Fibroblast of lung (primary cell): ENCODE measurements at regions not wholly inside any gene's neighbourhood (a gene's known extent, or its start where the extent isn't known, plus 50 kb on each side); places are given as distances from the start of the nearest gene placed in this dataset.

ENCODE experiments used
- DNase-seq, 2 donors: peaks; one replicate each; pipeline versions ENCODE4 v3.0.0 to v3.0.0-alpha.2; 2010; ENCODE audit warnings: low read depth in 2 of 2
- H2AFZ ChIP-seq: 2 replicates; pipeline ENCODE4 v1.5.1; 2012; ENCODE audit warnings: low read length, control low read depth, inconsistent platforms
- H3K27ac ChIP-seq: 2 replicates; pipeline ENCODE4 v1.5.1; 2011; ENCODE audit warnings: low read length, control low read depth; ENCODE audit not compliant: insufficient read depth
- H3K27me3 ChIP-seq: 2 replicates; pipeline ENCODE4 v1.5.1; 2011; ENCODE audit warnings: mild to moderate bottlenecking, low read length; ENCODE audit not compliant: control insufficient read depth, insufficient read depth
- H3K36me3 ChIP-seq: 2 replicates; pipeline ENCODE4 v1.5.1; 2011; ENCODE audit warnings: low read length; ENCODE audit not compliant: control insufficient read depth, insufficient read depth
- H3K4me1 ChIP-seq: 2 replicates; pipeline ENCODE4 v1.5.1; 2011; ENCODE audit warnings: low read length; ENCODE audit not compliant: control insufficient read depth, insufficient read depth; ENCODE audit errors: extremely low read depth
- H3K4me2 ChIP-seq: 2 replicates; pipeline ENCODE4 v1.5.1; 2011; ENCODE audit warnings: low read length, control low read depth; ENCODE audit not compliant: insufficient read depth; ENCODE audit errors: extremely low read depth
- H3K4me3 ChIP-seq, 4 experiments: fragments of 200-600 bp in 1 of 4; sonication (generic) in 1 of 4; replicated peaks in 1 of 4; 2 replicates each; pipeline ENCODE4 v1.5.1; 2011 to 2016; ENCODE audit warnings: low read length in 4 of 4, low read depth in 3 of 4, mild to moderate bottlenecking in 3 of 4, control low read depth in 2 of 4, inconsistent platforms in 1 of 4, mixed read lengths in 1 of 4; ENCODE audit not compliant: insufficient read depth in 1 of 4; ENCODE audit errors: control extremely low read depth in 1 of 4
- H3K79me2 ChIP-seq: 2 replicates; pipeline ENCODE4 v1.5.1; 2012; ENCODE audit warnings: mild to moderate bottlenecking, low read length, inconsistent platforms; ENCODE audit not compliant: control insufficient read depth, insufficient read depth
- H3K9ac ChIP-seq: 2 replicates; pipeline ENCODE4 v1.5.1; 2011; ENCODE audit warnings: mild to moderate bottlenecking, low read length, control low read depth; ENCODE audit not compliant: insufficient read depth
- H3K9me3 ChIP-seq: 2 replicates; pipeline ENCODE4 v1.5.1; 2012; ENCODE audit warnings: low read depth, low read length; ENCODE audit not compliant: control insufficient read depth, insufficient read depth
- H4K20me1 ChIP-seq: 2 replicates; pipeline ENCODE4 v1.5.1; 2011; ENCODE audit warnings: low read length; ENCODE audit not compliant: control insufficient read depth, insufficient read depth; ENCODE audit errors: extremely low read depth
- CTCF ChIP-seq, 2 donors: IDR thresholded peaks in 1 of 2; conservative IDR thresholded peaks in 1 of 2; 1 replicate in 1 of 2; 2 replicates in 1 of 2; pipeline ENCODE4 v1.5.1; 2011 to 2012; ENCODE audit warnings: low read length in 2 of 2, control low read depth in 1 of 2, inconsistent platforms in 1 of 2, low read depth in 1 of 2, mild to moderate bottlenecking in 1 of 2
- EZH2 ChIP-seq: IDR thresholded peaks from 2 replicates; pipeline ENCODE4 v1.5.1; 2012; ENCODE audit warnings: low read length, control low read depth, mild to moderate bottlenecking; ENCODE audit errors: missing control alignments

- peak in 1 of 2 donors; percentile 79 for DNase-seq
- Histone ChIP-seq H3K36me3 (no peaks in the 10 kb centered on the region), H3K4me2 (no peak overlapping the region)
Observed at GRCh38 chr18:22643731-22644130, 226.0 kb upstream of the CTAGE1 start.

DNA sequence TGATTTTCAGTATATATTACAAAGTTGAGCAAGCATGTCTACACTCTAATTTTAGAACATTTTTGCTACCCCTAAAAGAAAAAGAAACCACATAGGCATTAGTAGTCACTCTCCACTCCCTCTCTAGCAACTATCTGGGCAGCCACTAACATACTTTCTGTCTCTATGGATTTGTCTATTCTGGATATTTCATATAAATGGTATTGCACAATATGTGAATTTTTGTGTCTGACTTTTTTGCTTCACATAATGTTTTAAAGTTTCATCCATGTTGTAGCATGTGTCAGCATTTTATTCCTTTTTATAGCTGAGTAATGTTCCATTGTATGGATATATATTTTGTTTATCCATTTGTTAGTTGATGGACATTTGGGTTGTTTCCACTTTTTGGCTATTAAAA lies 232.5 kb upstream of the CTAGE1 start:
- DNase-seq, result peak in 1 of 2 donors; percentile 18

More at GRCh38 chr18:22643731-22644130, 226.0 kb upstream of the CTAGE1 start:
- H3K9me3 ChIP-seq, result no peaks in the 10 kb centered on the region
- TF ChIP-seq CTCF (conservative IDR thresholded peaks at IDR 0.05 in 1 of 2, IDR thresholded peaks at IDR 0.05 in 1 of 2; ENCODE audit: low read depth in 1 of 2, low read length in 2 of 2) (no peak), EZH2 (no peak)
- no peak overlapping the region for H3K9ac ChIP-seq
- H3K79me2 ChIP-seq, result no peaks in the 10 kb centered on the region
- no peaks in the 10 kb centered on the region for H3K27me3 ChIP-seq
- H2AFZ ChIP-seq, result no peak overlapping the region
- no peaks in the 10 kb centered on the region for H4K20me1 ChIP-seq
- no peak overlapping the region for H3K4me3 ChIP-seq
- H3K27ac ChIP-seq, result no peak overlapping the region
- peaks cover 7% of the 10 kb centered on the region for H3K4me1 ChIP-seq

DNA sequence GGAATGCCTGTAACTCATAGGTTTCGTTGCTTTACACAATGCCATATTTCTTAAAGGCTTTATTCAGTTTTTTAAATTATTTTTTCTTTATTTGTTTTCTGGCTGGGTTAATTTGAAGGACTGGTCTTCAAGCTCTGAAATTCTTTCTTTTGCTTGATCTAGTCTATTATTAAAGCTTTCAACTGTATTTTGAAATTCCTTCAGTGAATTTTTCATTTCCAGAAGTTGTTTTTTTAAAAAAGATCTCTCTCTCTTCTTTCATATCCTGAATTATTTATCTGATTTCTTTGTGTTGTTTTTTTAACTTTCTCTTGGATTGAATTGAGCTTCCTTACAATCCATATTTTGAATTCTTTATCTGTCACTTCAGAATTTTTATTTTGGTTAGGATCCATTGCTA lies 239.9 kb upstream of the CTAGE1 start:
- DNase-seq, result no peak
- no peaks in the 10 kb centered on the region for H3K27me3 ChIP-seq
- TF ChIP-seq EZH2 (no peak), CTCF (conservative IDR thresholded peaks at IDR 0.05 in 1 of 2, IDR thresholded peaks at IDR 0.05 in 1 of 2; ENCODE audit: low read depth in 1 of 2, low read length in 2 of 2) (no peak)
- no peaks in the 10 kb centered on the region for H4K20me1 ChIP-seq
- H3K79me2 ChIP-seq, result no peaks in the 10 kb centered on the region
- H3K9ac ChIP-seq, result no peak overlapping the region
- H3K4me1 ChIP-seq, result no peaks in the 10 kb centered on the region
- H3K4me3 ChIP-seq, result no peak overlapping the region
- H3K4me2 ChIP-seq, result no peak overlapping the region
- H3K36me3 ChIP-seq, result no peaks in the 10 kb centered on the region
- no peak overlapping the region for H3K27ac ChIP-seq
- H3K9me3 ChIP-seq, result no peaks in the 10 kb centered on the region
- no peak overlapping the region for H2AFZ ChIP-seq

More for the DNA sequence above, 232.5 kb upstream of the CTAGE1 start:
- Histone ChIP-seq H3K4me2 (no peak overlapping the region), H3K27ac (no peak overlapping the region), H3K4me3 (no peak overlapping the region), H3K9me3 (no peaks in the 10 kb centered on the region), H3K36me3 (no peaks in the 10 kb centered on the region), H4K20me1 (no peaks in the 10 kb centered on the region), H3K79me2 (no peaks in the 10 kb centered on the region), H2AFZ (no peak overlapping the region), H3K4me1 (no peaks in the 10 kb centered on the region), H3K9ac (no peak overlapping the region), H3K27me3 (no peaks in the 10 kb centered on the region)
- TF ChIP-seq EZH2 (no peak), CTCF (conservative IDR thresholded peaks at IDR 0.05 in 1 of 2, IDR thresholded peaks at IDR 0.05 in 1 of 2; ENCODE audit: low read depth in 1 of 2, low read length in 2 of 2) (no peak)
